Right lobe of liver (tissue), 6 donors: ENCODE measurements at regions not wholly inside any gene's neighbourhood (a gene's known extent, or its start where the extent isn't known, plus 50 kb on each side); places are given as distances from the start of the nearest gene placed in this dataset.
A peak's percentile ranks its signal among the peaks of the same experiment; 100 is the strongest.

ENCODE experiments used
- ATAC-seq, 4 donors: fragments of 200-7000 bp; cut with Tn5 transposase; one replicate each; pipeline ENCODE4 v1.9.1; 2020; ENCODE audit warnings: mild to moderate bottlenecking in 4 of 4, moderate library complexity in 4 of 4
- DNase-seq, 3 donors: peaks; one replicate each; pipeline ENCODE4 v3.0.0-alpha.2; 2020
- H3K27ac ChIP-seq, 3 donors: fragments of 200-600 bp; one replicate each; pipeline ENCODE4 v1.8.0; 2022
- H3K27me3 ChIP-seq, 2 donors: fragments of 200-600 bp; one replicate each; pipeline ENCODE4 v1.8.0; 2022
- H3K36me3 ChIP-seq, 4 donors: fragments of 200-600 bp; sonication (generic) in 1 of 4; one replicate each; pipeline versions ENCODE4 v1.5.1 to v1.8.0; 2017 to 2022; ENCODE audit warnings: control low read depth in 1 of 4
- H3K4me1 ChIP-seq, 4 donors: fragments of 200-600 bp; sonication (generic) in 1 of 4; one replicate each; pipeline versions ENCODE4 v1.5.1 to v1.8.0; 2017 to 2022; ENCODE audit warnings: control low read depth in 1 of 4
- H3K4me3 ChIP-seq, 3 donors: fragments of 200-600 bp; one replicate each; pipeline ENCODE4 v1.8.0; 2022
- H3K9me3 ChIP-seq, 4 donors: fragments of 200-600 bp; sonication (generic) in 1 of 4; one replicate each; pipeline versions ENCODE4 v1.5.1 to v1.8.0; 2017 to 2022; ENCODE audit warnings: control low read depth in 1 of 4
- CTCF ChIP-seq, 4 donors: fragments of 200-600 bp in 3 of 4; fragments of 450-650 bp in 1 of 4; IDR thresholded peaks; one replicate each; pipeline versions ENCODE4 v1.5.1 to v1.8.0; 2016 to 2022; ENCODE audit warnings: antibody characterized with exemption in 4 of 4, mild to moderate bottlenecking in 2 of 4
- POLR2A ChIP-seq: fragments of 450-650 bp; IDR thresholded peaks from one replicate; pipeline ENCODE4 v1.6.1; 2017; ENCODE audit warnings: antibody characterized with exemption, mild to moderate bottlenecking
- WGBS: methylation state at CpG from one replicate; pipeline ENCODE4 v1.1.6; 2018; ENCODE audit warnings: low coverage, low lambda C conversion rate; ENCODE audit not compliant: insufficient coverage; ENCODE audit errors: missing lambda C conversion rate; 5-methylcytosine and 5-hydroxymethylcytosine counted together
- intact Hi-C, 2 donors: fragments of 100-400 bp; cut with DNase I; formaldehyde crosslinking; loops; one replicate each; pipeline versions ENCODE4 v1.11.2 to v1.14.1; 2022
- donor health status: DM: no; HTN: yes; CAD: no.
- donor health status: DM: no; HTN: no; CAD: no.
- donor health status: DM: no; HTN: no; CAD: no.
- donor health status: DM: no; HTN: yes; CAD: no.
- donor health status: DM: no; HTN: yes; CAD: no.

GRCh38 chr22:40121461-40121860 is 56.3 kb upstream of the TNRC6B start:
- intact Hi-C loops = no loop called here
- Histone ChIP-seq H3K4me3 (no peak overlapping the region), H3K9me3 (no peaks in the 10 kb centered on the region), H3K27me3 (no peaks in the 10 kb centered on the region), H3K4me1 (no peaks in the 10 kb centered on the region), H3K36me3 (peaks cover 0 to 5% (median 0%) of the 10 kb centered on the region in 4 donors), H3K27ac (no peak overlapping the region)
- no peak for TF ChIP-seq POLR2A
- TF ChIP-seq CTCF (IDR thresholded peaks at IDR 0.05) = no peak
- DNase-seq = no peak
- 70% methylated on average over 6 of the region's 6 CpGs for WGBS
- no peak for ATAC-seq

- no peak for DNase-seq
- Histone ChIP-seq H3K9me3 (no peaks in the 10 kb centered on the region), H3K27me3 (no peaks in the 10 kb centered on the region), H3K4me1 (no peaks in the 10 kb centered on the region), H3K27ac (no peak overlapping the region), H3K36me3 (peaks cover 0 to 7% (median under 1%) of the 10 kb centered on the region in 4 donors), H3K4me3 (no peak overlapping the region)
- TF ChIP-seq POLR2A = no peak
- no peak for TF ChIP-seq CTCF (IDR thresholded peaks at IDR 0.05)
- WGBS = 91% methylated on average over 4 of the region's 5 CpGs
- intact Hi-C loops = no loop called here
- no peak for ATAC-seq
Measured at GRCh38 chr22:40122792-40123191, 54.9 kb upstream of the TNRC6B start.

DNA sequence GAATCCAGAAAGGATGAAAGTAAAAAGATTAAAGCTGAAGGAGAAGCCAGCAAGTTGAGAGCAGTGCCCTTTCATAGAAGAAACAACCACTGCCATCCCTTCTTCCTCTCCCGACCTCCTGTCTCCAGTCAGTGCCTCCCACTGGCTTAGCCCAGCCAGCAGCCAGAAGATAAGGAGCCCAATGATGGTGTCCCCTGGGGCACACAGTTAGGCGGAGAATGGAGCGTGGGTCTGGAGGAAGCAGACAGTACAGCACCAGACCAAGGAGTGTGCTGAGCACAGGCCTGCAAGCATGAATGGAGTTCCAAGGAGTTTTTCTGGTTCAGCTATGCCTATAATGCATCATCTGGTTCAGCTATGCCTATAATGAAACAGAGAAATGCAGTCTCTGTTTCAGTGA is 54.3 kb upstream of the TNRC6B start:
- TF ChIP-seq POLR2A (no peak), CTCF (IDR thresholded peaks at IDR 0.05) (no peak)
- intact Hi-C loops = no loop called here
- Histone ChIP-seq H3K4me3 (no peak overlapping the region), H3K4me1 (no peaks in the 10 kb centered on the region), H3K27me3 (no peaks in the 10 kb centered on the region), H3K9me3 (no peaks in the 10 kb centered on the region), H3K27ac (no peak overlapping the region), H3K36me3 (peaks cover 0 to 7% (median 3%) of the 10 kb centered on the region in 4 donors)
- ATAC-seq (peak in 1 of 4 donors; percentile 22), DNase-seq (no peak)
- 82% methylated on average over 2 of the region's 3 CpGs for WGBS
